ENCODE measurements at regions not wholly inside any gene's neighbourhood (a gene's known extent, or its start where the extent isn't known, plus 50 kb on each side); places are given as distances from the start of the nearest gene placed in this dataset.

DNA sequence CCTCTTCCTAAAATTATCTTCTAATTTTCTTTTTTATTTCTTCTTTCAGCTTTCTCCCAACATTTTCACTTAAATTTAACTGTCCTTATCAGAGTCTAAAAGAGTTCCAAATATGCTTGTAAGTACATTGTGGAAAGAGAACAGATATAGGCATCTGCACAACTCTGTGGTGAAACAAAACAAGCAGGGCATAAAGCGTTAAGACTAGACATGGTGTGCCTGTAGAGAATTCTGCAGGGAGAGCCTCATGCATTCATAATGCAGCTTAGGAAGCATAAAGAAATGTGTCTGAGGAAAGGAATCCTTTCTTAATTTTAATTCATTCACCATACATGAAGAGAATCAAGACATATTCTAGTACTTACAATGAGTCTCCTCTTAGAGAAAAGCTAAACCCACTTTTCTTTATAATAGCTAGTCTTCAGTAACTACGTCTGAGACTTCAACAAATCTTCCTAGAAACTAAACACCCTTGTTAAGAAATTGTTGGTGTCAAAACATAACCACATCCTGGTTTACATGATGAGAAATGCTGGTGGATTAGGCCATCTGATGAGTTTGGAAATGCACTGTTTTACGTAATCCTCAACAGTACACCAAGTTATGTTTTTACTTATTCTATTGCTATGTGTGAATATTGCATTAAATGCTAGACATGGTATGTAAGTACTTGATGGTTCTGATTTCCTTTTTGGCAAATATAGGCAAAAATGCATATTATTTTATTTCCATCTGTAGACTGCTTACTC, 307.8 kb upstream of the GIMD1 start:
- Histone ChIP-seq H3K27me3 (ENCODE audit: insufficient read depth, low read length) (no peaks in the 10 kb centered on the region), H3K79me1 (ENCODE audit: low read length) (no peaks in the 10 kb centered on the region), H4K12ac (ENCODE audit: low read depth, low read length) (no peak overlapping the region), H3K9me3 (ENCODE audit: insufficient read depth, low read depth, low read length) (no peaks in the 10 kb centered on the region), H3K4me3 (ENCODE audit: low read depth, low read length) (no peak overlapping the region), H2AK5ac (ENCODE audit: low read length) (no peak overlapping the region), H2BK12ac (ENCODE audit: low read length) (no peak overlapping the region), H3K4ac (ENCODE audit: low read depth, low read length) (no peak overlapping the region), H3K27ac (ENCODE audit: low read depth, low read length) (no peak overlapping the region), H2BK120ac (ENCODE audit: insufficient read depth, low read length, poor library complexity) (no peak overlapping the region), H2AFZ (ENCODE audit: insufficient read depth, low read length, poor library complexity) (no peak overlapping the region), H3K14ac (ENCODE audit: low read length) (no peak overlapping the region), H4K91ac (ENCODE audit: low read depth, low read length) (no peak overlapping the region), H3K9ac (ENCODE audit: low read length) (no peak overlapping the region), H3K79me2 (ENCODE audit: control insufficient read depth, insufficient read depth, low read length, poor library complexity) (no peaks in the 10 kb centered on the region), H3K18ac (ENCODE audit: low read length) (no peak overlapping the region), H2BK5ac (ENCODE audit: low read depth, low read length, poor library complexity) (no peak overlapping the region), H3K4me1 (ENCODE audit: control insufficient read depth in 1 of 2, insufficient read depth in 2 of 2, low read length in 2 of 2) (no peaks in the 10 kb centered on the region), H3K4me2 (ENCODE audit: low read length) (no peak overlapping the region), H3K36me3 (ENCODE audit: control insufficient read depth in 1 of 2, insufficient read depth in 2 of 2, low read length in 2 of 2) (no peaks in the 10 kb centered on the region), H4K8ac (ENCODE audit: low read depth, low read length) (no peak overlapping the region), H3K23ac (ENCODE audit: low read length) (no peak overlapping the region)
- DNase-seq: peak in 1 of 2 donors; percentile 22
- WGBS (ENCODE audit: extremely low coverage, insufficient coverage, insufficient read length): no CpG with 5 or more reads among the region's 3 CpGs

DNA sequence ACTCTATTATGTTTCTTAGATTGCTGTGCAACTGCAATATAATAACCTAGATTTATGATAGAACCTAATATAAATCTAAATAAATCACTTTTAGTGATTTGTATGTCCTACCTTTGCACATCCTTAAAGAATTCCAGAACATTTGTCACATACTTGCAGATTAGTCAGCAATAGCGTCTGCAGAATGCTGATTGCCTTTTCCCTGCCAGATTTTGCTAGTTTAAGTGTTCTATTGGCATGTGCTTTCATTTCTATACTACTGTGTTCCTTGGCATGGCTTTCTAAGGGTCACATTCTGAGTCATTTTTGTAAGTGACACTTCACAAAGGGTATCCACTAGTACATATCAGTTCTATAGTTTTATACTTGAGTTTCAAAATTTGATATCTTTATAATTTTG, 303.1 kb upstream of the GIMD1 start:
- no peaks in the 10 kb centered on the region for H3K4me1 ChIP-seq (ENCODE audit: control insufficient read depth in 1 of 2, insufficient read depth in 2 of 2, low read length in 2 of 2)
- H4K8ac ChIP-seq (ENCODE audit: low read depth, low read length): no peak overlapping the region
- H3K4ac ChIP-seq (ENCODE audit: low read depth, low read length): no peak overlapping the region
- H3K79me1 ChIP-seq (ENCODE audit: low read length): no peaks in the 10 kb centered on the region
- H4K91ac ChIP-seq (ENCODE audit: low read depth, low read length): no peak overlapping the region
- H2AFZ ChIP-seq (ENCODE audit: insufficient read depth, low read length, poor library complexity): no peak overlapping the region
- no peaks in the 10 kb centered on the region for H3K27me3 ChIP-seq (ENCODE audit: insufficient read depth, low read length)
- no peak for DNase-seq
- no peak overlapping the region for H2BK12ac ChIP-seq (ENCODE audit: low read length)
- H3K4me3 ChIP-seq (ENCODE audit: low read depth, low read length): no peak overlapping the region
- H3K79me2 ChIP-seq (ENCODE audit: control insufficient read depth, insufficient read depth, low read length, poor library complexity): no peaks in the 10 kb centered on the region
- no peaks in the 10 kb centered on the region for H3K9me3 ChIP-seq (ENCODE audit: insufficient read depth, low read depth, low read length)
- H3K27ac ChIP-seq (ENCODE audit: low read depth, low read length): no peak overlapping the region
- H3K36me3 ChIP-seq (ENCODE audit: control insufficient read depth in 1 of 2, insufficient read depth in 2 of 2, low read length in 2 of 2): no peaks in the 10 kb centered on the region
- no peak overlapping the region for H3K9ac ChIP-seq (ENCODE audit: low read length)
- no peak overlapping the region for H2BK120ac ChIP-seq (ENCODE audit: insufficient read depth, low read length, poor library complexity)
- no peak overlapping the region for H2BK5ac ChIP-seq (ENCODE audit: low read depth, low read length, poor library complexity)
- H2AK5ac ChIP-seq (ENCODE audit: low read length): no peak overlapping the region
- H3K23ac ChIP-seq (ENCODE audit: low read length): no peak overlapping the region
- H4K12ac ChIP-seq (ENCODE audit: low read depth, low read length): no peak overlapping the region
- H3K4me2 ChIP-seq (ENCODE audit: low read length): no peak overlapping the region
- WGBS (ENCODE audit: extremely low coverage, insufficient coverage, insufficient read length): no CpG with 5 or more reads among the region's 1 CpG
- H3K18ac ChIP-seq (ENCODE audit: low read length): no peak overlapping the region
- no peak overlapping the region for H3K14ac ChIP-seq (ENCODE audit: low read length)

DNA sequence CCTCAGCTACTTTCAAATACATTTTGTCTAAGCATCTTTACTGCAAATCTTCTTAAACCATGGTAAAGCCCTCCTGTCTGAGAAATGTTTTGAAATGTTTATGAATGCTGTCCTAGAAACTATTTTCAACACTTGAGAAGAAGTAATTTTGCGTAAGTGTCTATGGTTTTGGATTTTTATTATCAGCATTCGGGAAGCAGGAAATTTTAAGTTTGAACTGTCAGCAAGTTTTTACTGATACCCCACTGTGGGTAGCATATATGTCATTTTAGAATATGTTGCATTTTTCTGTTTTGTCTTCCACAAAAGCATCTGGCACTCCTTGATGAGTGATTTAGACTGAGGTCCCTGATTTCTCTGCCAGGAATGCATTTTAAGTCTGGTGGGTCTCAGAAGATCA, 302.4 kb upstream of the GIMD1 start:
- Histone ChIP-seq H4K91ac (ENCODE audit: low read depth, low read length) (no peak overlapping the region), H2AK5ac (ENCODE audit: low read length) (no peak overlapping the region), H2AFZ (ENCODE audit: insufficient read depth, low read length, poor library complexity) (no peak overlapping the region), H2BK120ac (ENCODE audit: insufficient read depth, low read length, poor library complexity) (no peak overlapping the region), H3K27ac (ENCODE audit: low read depth, low read length) (no peak overlapping the region), H3K27me3 (ENCODE audit: insufficient read depth, low read length) (no peaks in the 10 kb centered on the region), H3K79me1 (ENCODE audit: low read length) (no peaks in the 10 kb centered on the region), H3K9me3 (ENCODE audit: insufficient read depth, low read depth, low read length) (no peaks in the 10 kb centered on the region), H2BK12ac (ENCODE audit: low read length) (no peak overlapping the region), H3K79me2 (ENCODE audit: control insufficient read depth, insufficient read depth, low read length, poor library complexity) (no peaks in the 10 kb centered on the region), H2BK5ac (ENCODE audit: low read depth, low read length, poor library complexity) (no peak overlapping the region), H3K36me3 (ENCODE audit: control insufficient read depth in 1 of 2, insufficient read depth in 2 of 2, low read length in 2 of 2) (no peaks in the 10 kb centered on the region), H3K14ac (ENCODE audit: low read length) (no peak overlapping the region), H3K4ac (ENCODE audit: low read depth, low read length) (no peak overlapping the region), H3K4me1 (ENCODE audit: control insufficient read depth in 1 of 2, insufficient read depth in 2 of 2, low read length in 2 of 2) (no peaks in the 10 kb centered on the region), H4K12ac (ENCODE audit: low read depth, low read length) (no peak overlapping the region), H3K4me2 (ENCODE audit: low read length) (no peak overlapping the region), H3K23ac (ENCODE audit: low read length) (no peak overlapping the region), H3K4me3 (ENCODE audit: low read depth, low read length) (no peak overlapping the region), H3K9ac (ENCODE audit: low read length) (no peak overlapping the region), H3K18ac (ENCODE audit: low read length) (no peak overlapping the region), H4K8ac (ENCODE audit: low read depth, low read length) (no peak overlapping the region)
- WGBS (ENCODE audit: extremely low coverage, insufficient coverage, insufficient read length): no CpG with 5 or more reads among the region's 2 CpGs
- DNase-seq: no peak

DNA sequence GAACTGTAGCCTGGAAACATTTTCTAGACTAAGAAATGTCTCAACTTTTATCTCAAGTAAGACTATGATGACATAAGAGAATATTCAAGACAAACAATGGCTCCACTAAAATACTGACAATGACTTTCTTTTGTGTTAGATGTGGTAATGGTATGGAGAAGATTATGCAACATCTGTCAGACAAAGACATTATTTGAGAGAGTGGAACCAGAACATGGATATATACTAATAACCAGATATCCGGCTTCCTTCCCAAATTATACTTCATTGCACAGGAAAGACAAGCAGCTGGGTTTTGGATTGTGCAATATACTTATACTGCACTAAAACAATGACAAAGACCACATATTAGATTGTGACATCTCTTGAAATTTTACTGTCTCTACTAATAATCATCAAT, 290.8 kb upstream of the GIMD1 start:
- no peak overlapping the region for H4K12ac ChIP-seq (ENCODE audit: low read depth, low read length)
- H3K18ac ChIP-seq (ENCODE audit: low read length): no peak overlapping the region
- H4K8ac ChIP-seq (ENCODE audit: low read depth, low read length): no peak overlapping the region
- H3K9me3 ChIP-seq (ENCODE audit: insufficient read depth, low read depth, low read length): no peaks in the 10 kb centered on the region
- WGBS (ENCODE audit: extremely low coverage, insufficient coverage, insufficient read length): no CpG with 5 or more reads among the region's 1 CpG
- no peak overlapping the region for H3K27ac ChIP-seq (ENCODE audit: low read depth, low read length)
- H2BK5ac ChIP-seq (ENCODE audit: low read depth, low read length, poor library complexity): no peak overlapping the region
- no peak overlapping the region for H4K91ac ChIP-seq (ENCODE audit: low read depth, low read length)
- no peaks in the 10 kb centered on the region for H3K36me3 ChIP-seq (ENCODE audit: control insufficient read depth in 1 of 2, insufficient read depth in 2 of 2, low read length in 2 of 2)
- H2BK120ac ChIP-seq (ENCODE audit: insufficient read depth, low read length, poor library complexity): no peak overlapping the region
- H3K79me1 ChIP-seq (ENCODE audit: low read length): no peaks in the 10 kb centered on the region
- no peaks in the 10 kb centered on the region for H3K27me3 ChIP-seq (ENCODE audit: insufficient read depth, low read length)
- H3K4ac ChIP-seq (ENCODE audit: low read depth, low read length): no peak overlapping the region
- H3K4me1 ChIP-seq (ENCODE audit: control insufficient read depth in 1 of 2, insufficient read depth in 2 of 2, low read length in 2 of 2): no peaks in the 10 kb centered on the region
- H2AK5ac ChIP-seq (ENCODE audit: low read length): no peak overlapping the region
- H2BK12ac ChIP-seq (ENCODE audit: low read length): no peak overlapping the region
- H3K79me2 ChIP-seq (ENCODE audit: control insufficient read depth, insufficient read depth, low read length, poor library complexity): no peaks in the 10 kb centered on the region
- H3K9ac ChIP-seq (ENCODE audit: low read length): no peak overlapping the region
- no peak overlapping the region for H2AFZ ChIP-seq (ENCODE audit: insufficient read depth, low read length, poor library complexity)
- H3K14ac ChIP-seq (ENCODE audit: low read length): no peak overlapping the region
- no peak for DNase-seq
- no peak overlapping the region for H3K4me2 ChIP-seq (ENCODE audit: low read length)
- no peak overlapping the region for H3K23ac ChIP-seq (ENCODE audit: low read length)
- no peak overlapping the region for H3K4me3 ChIP-seq (ENCODE audit: low read depth, low read length)

All from trophoblast cell (in vitro differentiated cells and primary cell).